Activated naive CD8-positive, alpha-beta T cell treated with anti-CD3 and anti-CD28 coated beads, Interleukin-2, amount 10 ng/mL, durations not matched to agents 7 days and 5 days (primary cell): ENCODE measurements at regions not wholly inside any gene's neighbourhood (a gene's known extent, or its start where the extent isn't known, plus 50 kb on each side); places are given as distances from the start of the nearest gene placed in this dataset.

Experiments used
- ATAC-seq: fragments of 150-1000 bp; cut with Tn5 transposase; one replicate; pipeline ENCODE4 v1.10.0; 2021; ENCODE audit warnings: low read depth, moderate library complexity
- POLR2A ChIA-PET: fragments of 350-600 bp; sonication (Branson Sonifier 250); formaldehyde crosslinking; loops from one replicate; lab custom pipeline; 2021; ENCODE audit warnings: antibody characterized with exemption; lab: Charles Lee
- DNase-seq: peaks from one replicate; pipeline ENCODE4 v3.0.0; 2021
- H3K27ac Mint-ChIP-seq: one replicate; pipeline ENCODE4 v1.8.0; 2022; ENCODE audit warnings: mild to moderate bottlenecking, mixed read lengths
- H3K27me3 Mint-ChIP-seq: one replicate; pipeline ENCODE4 v1.8.0; 2022; ENCODE audit warnings: mild to moderate bottlenecking, moderate library complexity, mixed read lengths
- H3K36me3 Mint-ChIP-seq: one replicate; pipeline ENCODE4 v1.8.0; 2021; ENCODE audit warnings: mild to moderate bottlenecking, mixed read lengths
- H3K4me1 Mint-ChIP-seq: one replicate; pipeline ENCODE4 v1.8.0; 2021; ENCODE audit warnings: mixed read lengths
- H3K4me3 Mint-ChIP-seq: one replicate; pipeline ENCODE4 v1.8.0; 2022; ENCODE audit warnings: mild to moderate bottlenecking, moderate library complexity, mixed read lengths
- H3K9me3 Mint-ChIP-seq: one replicate; pipeline ENCODE4 v1.8.0; 2021; ENCODE audit warnings: mixed read lengths

GRCh38 chr18:51578406-51578980, 381.0 kb upstream of the MEX3C start:
- Mint-ChIP-seq H3K4me1 (no peaks in the 10 kb centered on the region), H3K9me3 (no peaks in the 10 kb centered on the region), H3K4me3 (no peak overlapping the region), H3K27me3 (peaks cover 2% of the 10 kb centered on the region), H3K36me3 (no peaks in the 10 kb centered on the region), H3K27ac (no peak overlapping the region)
- no peak for ATAC-seq
- POLR2A ChIA-PET = no interaction called here
- DNase-seq = no peak

GRCh38 chr18:51580580-51580979, 383.1 kb upstream of the MEX3C start:
- H3K4me1 Mint-ChIP-seq = no peaks in the 10 kb centered on the region
- no peak overlapping the region for H3K4me3 Mint-ChIP-seq
- no peaks in the 10 kb centered on the region for H3K9me3 Mint-ChIP-seq
- POLR2A ChIA-PET = no interaction called here
- H3K36me3 Mint-ChIP-seq = no peaks in the 10 kb centered on the region
- DNase-seq (no peak), ATAC-seq (no peak)
- peaks cover 2% of the 10 kb centered on the region for H3K27me3 Mint-ChIP-seq
- no peak overlapping the region for H3K27ac Mint-ChIP-seq

- Mint-ChIP-seq H3K27me3 (peaks cover 5% of the 10 kb centered on the region), H3K4me1 (no peaks in the 10 kb centered on the region), H3K27ac (no peak overlapping the region), H3K36me3 (no peaks in the 10 kb centered on the region), H3K9me3 (no peaks in the 10 kb centered on the region), H3K4me3 (no peak overlapping the region)
- ATAC-seq (no peak), DNase-seq (no peak)
- POLR2A ChIA-PET = no interaction called here
Observed at GRCh38 chr18:51582551-51582950, 385.1 kb upstream of the MEX3C start.

GRCh38 chr18:51588616-51589015, 391.1 kb upstream of the MEX3C start:
- Mint-ChIP-seq H3K27ac (no peak overlapping the region), H3K9me3 (no peaks in the 10 kb centered on the region), H3K4me3 (no peak overlapping the region), H3K4me1 (no peaks in the 10 kb centered on the region), H3K36me3 (no peaks in the 10 kb centered on the region), H3K27me3 (peaks cover 9% of the 10 kb centered on the region)
- no peak for DNase-seq
- no peak for ATAC-seq
- POLR2A ChIA-PET = no interaction called here

- Mint-ChIP-seq H3K4me1 (no peaks in the 10 kb centered on the region), H3K27me3 (peaks cover 6% of the 10 kb centered on the region), H3K9me3 (peaks cover 12% of the 10 kb centered on the region), H3K27ac (no peak overlapping the region), H3K36me3 (no peaks in the 10 kb centered on the region), H3K4me3 (no peak overlapping the region)
- DNase-seq (no peak), ATAC-seq (no peak)
- POLR2A ChIA-PET = no interaction called here
Observed at GRCh38 chr18:51593931-51594330, 396.4 kb upstream of the MEX3C start.

GRCh38 chr18:51603111-51603510, 405.6 kb upstream of the MEX3C start:
- peaks cover 6% of the 10 kb centered on the region for H3K9me3 Mint-ChIP-seq
- ATAC-seq (no peak), DNase-seq (no peak)
- no peaks in the 10 kb centered on the region for H3K27me3 Mint-ChIP-seq
- no peaks in the 10 kb centered on the region for H3K36me3 Mint-ChIP-seq
- H3K27ac Mint-ChIP-seq = no peak overlapping the region
- POLR2A ChIA-PET = no interaction called here
- no peak overlapping the region for H3K4me3 Mint-ChIP-seq
- no peaks in the 10 kb centered on the region for H3K4me1 Mint-ChIP-seq

GRCh38 chr18:51603551-51603950, 406.1 kb upstream of the MEX3C start:
- no peak for ATAC-seq
- POLR2A ChIA-PET = no interaction called here

GRCh38 chr18:51610481-51610880, 413.0 kb upstream of the MEX3C start:
- no peak overlapping the region for H3K4me3 Mint-ChIP-seq
- H3K27me3 Mint-ChIP-seq = no peaks in the 10 kb centered on the region
- POLR2A ChIA-PET = no interaction called here
- ATAC-seq (no peak), DNase-seq (no peak)
- no peak overlapping the region for H3K27ac Mint-ChIP-seq
- H3K4me1 Mint-ChIP-seq = no peaks in the 10 kb centered on the region
- H3K36me3 Mint-ChIP-seq = no peaks in the 10 kb centered on the region
- H3K9me3 Mint-ChIP-seq = no peaks in the 10 kb centered on the region

More at GRCh38 chr18:51603551-51603950, 406.1 kb upstream of the MEX3C start:
- Mint-ChIP-seq H3K4me3 (no peak overlapping the region), H3K36me3 (no peaks in the 10 kb centered on the region), H3K4me1 (no peaks in the 10 kb centered on the region), H3K9me3 (peaks cover 5% of the 10 kb centered on the region), H3K27ac (no peak overlapping the region), H3K27me3 (no peaks in the 10 kb centered on the region)
- no peak for DNase-seq

GRCh38 chr18:51611326-51611725, 413.8 kb upstream of the MEX3C start:
- Mint-ChIP-seq H3K36me3 (no peaks in the 10 kb centered on the region), H3K9me3 (no peaks in the 10 kb centered on the region), H3K4me3 (no peak overlapping the region), H3K27ac (no peak overlapping the region), H3K27me3 (no peaks in the 10 kb centered on the region), H3K4me1 (no peaks in the 10 kb centered on the region)
- no peak for ATAC-seq
- POLR2A ChIA-PET = no interaction called here
- DNase-seq = no peak

- Mint-ChIP-seq H3K36me3 (no peaks in the 10 kb centered on the region), H3K9me3 (no peaks in the 10 kb centered on the region), H3K4me1 (no peaks in the 10 kb centered on the region), H3K4me3 (no peak overlapping the region), H3K27ac (no peak overlapping the region), H3K27me3 (no peaks in the 10 kb centered on the region)
- DNase-seq (no peak), ATAC-seq (no peak)
- POLR2A ChIA-PET = no interaction called here
Observed at GRCh38 chr18:51614033-51614432, 416.6 kb upstream of the MEX3C start.

- DNase-seq (no peak), ATAC-seq (no peak)
- Mint-ChIP-seq H3K4me1 (no peaks in the 10 kb centered on the region), H3K36me3 (no peaks in the 10 kb centered on the region), H3K9me3 (peaks cover 1% of the 10 kb centered on the region), H3K27me3 (no peaks in the 10 kb centered on the region), H3K4me3 (no peak overlapping the region), H3K27ac (no peak overlapping the region)
- POLR2A ChIA-PET = no interaction called here
Observed at GRCh38 chr18:51614967-51615571, 417.6 kb upstream of the MEX3C start.

- ATAC-seq (no peak), DNase-seq (no peak)
- Mint-ChIP-seq H3K27me3 (peaks cover 6% of the 10 kb centered on the region), H3K27ac (no peak overlapping the region), H3K4me3 (no peak overlapping the region), H3K4me1 (no peaks in the 10 kb centered on the region), H3K36me3 (no peaks in the 10 kb centered on the region), H3K9me3 (peaks cover 1% of the 10 kb centered on the region)
- POLR2A ChIA-PET = no interaction called here
Observed at GRCh38 chr18:51617167-51617566, 419.7 kb upstream of the MEX3C start.

GRCh38 chr18:51617572-51618260, 420.2 kb upstream of the MEX3C start:
- Mint-ChIP-seq H3K36me3 (no peaks in the 10 kb centered on the region), H3K9me3 (peaks cover 1% of the 10 kb centered on the region), H3K4me3 (no peak overlapping the region), H3K27ac (no peak overlapping the region), H3K27me3 (peaks cover 8% of the 10 kb centered on the region), H3K4me1 (no peaks in the 10 kb centered on the region)
- DNase-seq = no peak
- POLR2A ChIA-PET = no interaction called here
- no peak for ATAC-seq

- Mint-ChIP-seq H3K4me1 (no peaks in the 10 kb centered on the region), H3K4me3 (no peak overlapping the region), H3K27ac (no peak overlapping the region), H3K36me3 (no peaks in the 10 kb centered on the region), H3K9me3 (peaks cover 1% of the 10 kb centered on the region), H3K27me3 (peaks cover 10% of the 10 kb centered on the region)
- no peak for ATAC-seq
- DNase-seq = no peak
- POLR2A ChIA-PET = no interaction called here
Observed at GRCh38 chr18:51619283-51619682, 421.8 kb upstream of the MEX3C start.
